Prostate gland (tissue), 2 donors: ENCODE measurements at regions not wholly inside any gene's neighbourhood (a gene's known extent, or its start where the extent isn't known, plus 50 kb on each side); places are given as distances from the start of the nearest gene placed in this dataset.
"Not testable (repeated sequence)": the region's sequence is repeated elsewhere in the genome, so short reads cannot be mapped to it uniquely, and the experiment has no call there.

Experiments used
- POLR2AphosphoS5 ChIP-seq: sonication (generic); formaldehyde crosslinking; IDR thresholded peaks from one replicate; pipeline ENCODE4 v1.6.1; 2017; ENCODE audit warnings: antibody characterized with exemption
- TF ChIP-seq, protein P1 (sequence below), 4 experiments: fragments of 200-600 bp in 2 of 4; fragments of 450-650 bp in 2 of 4; sonication (generic) in 2 of 4; IDR thresholded peaks; 1 replicate in 3 of 4; 2 replicates in 1 of 4; pipeline ENCODE4 v1.5.1; 2016 to 2019; ENCODE audit warnings: antibody characterized with exemption in 4 of 4, mild to moderate bottlenecking in 2 of 4, moderate library complexity in 2 of 4

DNA sequence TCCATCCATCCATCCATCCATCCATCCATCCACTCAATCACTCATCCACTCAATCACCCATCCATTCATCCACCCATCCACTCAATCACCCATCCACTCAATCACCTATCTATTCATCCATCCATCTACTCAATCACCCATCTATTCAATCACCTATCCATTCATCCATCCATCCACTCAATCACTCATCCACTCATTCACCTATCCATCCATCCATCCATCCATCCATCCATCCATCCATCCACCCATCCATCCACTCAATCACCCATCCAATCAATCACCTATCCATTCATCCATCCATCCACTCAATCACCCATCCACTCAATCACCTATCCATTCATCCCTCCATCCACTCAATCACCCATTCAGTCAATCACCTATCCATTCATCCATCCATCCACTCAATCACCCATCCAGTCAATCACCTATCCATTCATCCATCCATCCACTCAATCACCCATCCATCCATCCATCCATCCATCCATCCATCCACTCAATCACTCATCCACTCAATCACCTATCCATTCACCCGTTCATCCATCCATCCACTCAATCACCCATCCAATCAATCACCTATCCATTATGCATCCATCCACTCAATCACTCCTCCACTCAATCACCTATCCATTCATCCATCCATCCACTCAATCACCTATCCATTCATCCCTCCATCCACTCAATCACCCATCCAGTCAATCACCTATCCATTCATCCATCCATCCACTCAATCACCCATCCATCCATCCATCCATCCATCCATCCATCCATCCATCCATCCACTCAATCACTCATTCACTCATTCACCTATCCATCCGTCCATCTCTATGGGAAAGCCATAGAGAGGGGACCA is 114.7 kb upstream of the ZBTB40 start:
- TF ChIP-seq, protein P1, sequence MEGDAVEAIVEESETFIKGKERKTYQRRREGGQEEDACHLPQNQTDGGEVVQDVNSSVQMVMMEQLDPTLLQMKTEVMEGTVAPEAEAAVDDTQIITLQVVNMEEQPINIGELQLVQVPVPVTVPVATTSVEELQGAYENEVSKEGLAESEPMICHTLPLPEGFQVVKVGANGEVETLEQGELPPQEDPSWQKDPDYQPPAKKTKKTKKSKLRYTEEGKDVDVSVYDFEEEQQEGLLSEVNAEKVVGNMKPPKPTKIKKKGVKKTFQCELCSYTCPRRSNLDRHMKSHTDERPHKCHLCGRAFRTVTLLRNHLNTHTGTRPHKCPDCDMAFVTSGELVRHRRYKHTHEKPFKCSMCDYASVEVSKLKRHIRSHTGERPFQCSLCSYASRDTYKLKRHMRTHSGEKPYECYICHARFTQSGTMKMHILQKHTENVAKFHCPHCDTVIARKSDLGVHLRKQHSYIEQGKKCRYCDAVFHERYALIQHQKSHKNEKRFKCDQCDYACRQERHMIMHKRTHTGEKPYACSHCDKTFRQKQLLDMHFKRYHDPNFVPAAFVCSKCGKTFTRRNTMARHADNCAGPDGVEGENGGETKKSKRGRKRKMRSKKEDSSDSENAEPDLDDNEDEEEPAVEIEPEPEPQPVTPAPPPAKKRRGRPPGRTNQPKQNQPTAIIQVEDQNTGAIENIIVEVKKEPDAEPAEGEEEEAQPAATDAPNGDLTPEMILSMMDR (IDR thresholded peaks at IDR 0.05), result not testable (repeated sequence)
- TF ChIP-seq POLR2AphosphoS5, result not testable (repeated sequence)
